Heart left ventricle (tissue), 13 donors: ENCODE measurements at regions not wholly inside any gene's neighbourhood (a gene's known extent, or its start where the extent isn't known, plus 50 kb on each side); places are given as distances from the start of the nearest gene placed in this dataset.
"Not testable (repeated sequence)": the region's sequence is repeated elsewhere in the genome, so short reads cannot be mapped to it uniquely, and the experiment has no call there.

Experiments used
- CTCF ChIP-seq, 12 donors: fragments of 200-600 bp; sonication (generic) in 4 of 12; IDR thresholded peaks; one replicate each; pipeline versions ENCODE4 v1.5.0 to v1.8.0; 2018 to 2022; ENCODE audit warnings: antibody characterized with exemption in 12 of 12, mild to moderate bottlenecking in 5 of 12
- POLR2A ChIP-seq, 2 donors: fragments of 450-650 bp; IDR thresholded peaks; one replicate each; pipeline ENCODE4 v1.6.1; 2017; ENCODE audit warnings: antibody characterized with exemption in 2 of 2, mild to moderate bottlenecking in 2 of 2, moderate library complexity in 2 of 2
- donor health status: ischemic (EF 13 %, LVEDD 7.1; RV severe dilation, severe dysfunction).
- donor health status: DM: no; HTN: yes; CAD: no.
- donor health status: DM: no; HTN: no; CAD: no.
- donor health status: ischemic (EF 25% LVEDD 6.9; RV normal size, moderate dysfunction).
- donor health status: ischemic (EF 25% LVEDD 5.7; RV mildly dilated, moderate dysfunction).
- donor health status: ischemic (EF 35%, LVEDD 5.7; RV mildly dilated, moderate dysfunction).
- donor health status: nonischemic (EF 11% LVEDD 7.7; RV severe dilation, severe dysfunction).
- donor health status: DM: yes; HTN: yes; CAD: no.
- donor health status: PGD.
- donor health status: ischemic (EF 29% LVEDD 5.4; RV normal size, mild dysfunction).
- donor health status: nonischemic (EF 23%, LVEDD 6.1; RV moderate dilation, normal function).

- TF ChIP-seq CTCF, POLR2A (IDR thresholded peaks at IDR 0.05): not testable (repeated sequence)
Measured at GRCh38 chr10:47676102-47676501, 87.3 kb downstream of the SYT15B start.
